AG09309 (cell line): ENCODE measurements at regions not wholly inside any gene's neighbourhood (a gene's known extent, or its start where the extent isn't known, plus 50 kb on each side); places are given as distances from the start of the nearest gene placed in this dataset.

Source experiments
- DNase-seq: peaks from one replicate; pipeline ENCODE4 v3.0.0-alpha.2; 2010; ENCODE audit warnings: low read depth
- H3K4me3 ChIP-seq: 2 replicates; pipeline ENCODE4 v1.5.1; 2011; ENCODE audit warnings: mild to moderate bottlenecking, low read depth, low read length, moderate library complexity; ENCODE audit not compliant: control insufficient read depth
- TF ChIP-seq, protein P1 (sequence below): IDR thresholded peaks from 2 replicates; pipeline ENCODE4 v1.5.1; 2011; ENCODE audit warnings: mild to moderate bottlenecking, low read depth, low read length, inconsistent platforms; ENCODE audit not compliant: insufficient read depth, control insufficient read depth; ENCODE audit errors: missing control alignments

DNA sequence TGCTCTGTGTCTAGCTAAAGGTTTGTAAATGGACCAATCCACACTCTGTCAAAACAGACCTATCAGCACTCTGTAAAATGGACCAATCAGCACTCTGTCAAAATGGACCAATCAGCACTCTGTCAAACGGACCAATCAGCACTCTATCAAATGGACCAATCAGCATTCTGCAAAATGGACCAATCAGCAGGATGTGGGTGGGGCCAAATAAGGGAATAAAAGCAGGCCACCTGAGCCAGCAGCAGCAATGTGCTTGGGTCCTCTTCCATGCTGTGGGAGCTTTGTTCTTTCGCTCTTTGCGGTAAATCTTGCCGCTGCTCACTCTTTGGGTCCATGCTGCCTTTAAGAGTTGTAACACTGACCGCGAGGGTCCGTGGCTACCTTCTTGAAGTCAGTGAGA is 740.5 kb upstream of the POM121L12 start:
- TF ChIP-seq, protein P1, sequence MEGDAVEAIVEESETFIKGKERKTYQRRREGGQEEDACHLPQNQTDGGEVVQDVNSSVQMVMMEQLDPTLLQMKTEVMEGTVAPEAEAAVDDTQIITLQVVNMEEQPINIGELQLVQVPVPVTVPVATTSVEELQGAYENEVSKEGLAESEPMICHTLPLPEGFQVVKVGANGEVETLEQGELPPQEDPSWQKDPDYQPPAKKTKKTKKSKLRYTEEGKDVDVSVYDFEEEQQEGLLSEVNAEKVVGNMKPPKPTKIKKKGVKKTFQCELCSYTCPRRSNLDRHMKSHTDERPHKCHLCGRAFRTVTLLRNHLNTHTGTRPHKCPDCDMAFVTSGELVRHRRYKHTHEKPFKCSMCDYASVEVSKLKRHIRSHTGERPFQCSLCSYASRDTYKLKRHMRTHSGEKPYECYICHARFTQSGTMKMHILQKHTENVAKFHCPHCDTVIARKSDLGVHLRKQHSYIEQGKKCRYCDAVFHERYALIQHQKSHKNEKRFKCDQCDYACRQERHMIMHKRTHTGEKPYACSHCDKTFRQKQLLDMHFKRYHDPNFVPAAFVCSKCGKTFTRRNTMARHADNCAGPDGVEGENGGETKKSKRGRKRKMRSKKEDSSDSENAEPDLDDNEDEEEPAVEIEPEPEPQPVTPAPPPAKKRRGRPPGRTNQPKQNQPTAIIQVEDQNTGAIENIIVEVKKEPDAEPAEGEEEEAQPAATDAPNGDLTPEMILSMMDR, result no peak
- no peak overlapping the region for H3K4me3 ChIP-seq
- no peak for DNase-seq

DNA sequence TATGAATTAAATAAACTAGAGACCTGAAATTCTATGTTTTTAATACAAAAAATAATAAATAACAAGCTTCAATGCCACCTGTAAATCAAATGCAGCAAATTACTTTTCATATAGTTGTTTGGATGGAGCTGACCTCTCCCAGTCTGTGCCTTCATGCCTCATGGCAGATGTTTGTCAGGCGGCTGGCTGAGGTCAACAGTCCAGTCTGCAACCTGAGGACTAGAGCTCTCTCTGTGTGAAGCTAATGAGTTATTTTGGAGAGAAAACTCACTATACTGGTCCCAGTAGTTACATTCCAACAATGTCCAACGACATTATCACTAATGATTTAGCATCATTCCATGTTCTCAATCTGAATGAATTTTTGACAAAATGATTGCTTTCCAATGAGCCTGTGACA is 746.2 kb upstream of the POM121L12 start:
- TF ChIP-seq, protein P1, result no peak
- no peak for DNase-seq
- no peak overlapping the region for H3K4me3 ChIP-seq

DNA sequence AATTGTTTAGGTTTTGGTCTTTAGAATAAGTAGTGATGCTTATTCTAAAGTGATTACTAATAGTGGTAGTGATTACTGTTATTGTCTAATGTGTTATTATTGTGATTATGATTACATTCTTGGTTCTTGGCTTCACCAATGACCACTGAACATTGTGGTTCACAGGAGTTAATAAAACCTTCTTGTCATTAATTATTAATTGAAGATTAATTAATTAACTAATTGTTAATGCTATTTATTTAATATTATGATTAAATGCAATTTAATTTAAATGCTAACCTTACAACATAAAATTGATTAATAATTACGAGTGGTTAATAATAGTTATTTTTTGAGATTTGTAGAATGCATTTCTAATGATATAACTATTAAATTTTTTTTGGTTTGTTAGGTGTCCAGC is 747.7 kb upstream of the POM121L12 start:
- DNase-seq, result no peak
- TF ChIP-seq, protein P1, result no peak
- H3K4me3 ChIP-seq, result no peak overlapping the region

DNA sequence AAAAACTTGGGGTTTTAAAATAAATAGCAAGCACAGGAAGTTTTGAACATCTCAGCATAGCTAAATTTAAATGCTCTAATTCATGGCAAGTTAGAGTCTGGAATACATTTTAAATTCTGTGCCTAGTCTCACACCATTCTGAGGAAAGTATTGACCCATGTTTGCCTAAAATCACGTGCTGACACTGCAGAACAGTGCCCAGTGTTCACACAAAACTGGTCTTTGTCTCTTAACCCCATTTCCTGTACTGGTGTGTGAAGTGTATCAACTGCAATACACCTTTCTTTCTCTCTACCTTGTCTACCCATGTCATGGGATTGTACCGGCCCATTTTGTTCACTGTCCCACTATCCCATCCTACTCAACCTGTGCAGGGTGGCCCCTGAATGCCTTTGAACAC is 749.7 kb upstream of the POM121L12 start:
- no peak overlapping the region for H3K4me3 ChIP-seq
- DNase-seq, result no peak
- TF ChIP-seq, protein P1, result no peak

DNA sequence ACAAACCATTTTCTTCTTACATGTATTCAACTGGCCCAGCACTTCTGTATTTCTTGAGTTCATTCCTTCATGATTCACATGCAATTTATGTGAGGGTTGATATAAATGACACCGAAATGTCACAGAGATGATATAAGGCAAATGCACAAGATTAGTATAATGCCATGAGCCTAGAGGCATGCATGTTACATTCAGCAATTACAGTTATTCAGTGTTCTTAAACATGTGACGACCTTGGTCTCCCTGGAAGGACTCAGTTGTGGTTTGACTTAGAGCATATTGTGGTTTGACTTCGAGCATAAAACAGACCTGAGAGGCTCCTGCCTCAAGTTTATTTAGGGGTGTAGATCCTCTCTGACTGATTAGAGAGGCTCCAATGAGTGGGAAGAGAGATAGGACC is 752.1 kb upstream of the POM121L12 start:
- TF ChIP-seq, protein P1, result no peak
- no peak overlapping the region for H3K4me3 ChIP-seq
- DNase-seq, result no peak

DNA sequence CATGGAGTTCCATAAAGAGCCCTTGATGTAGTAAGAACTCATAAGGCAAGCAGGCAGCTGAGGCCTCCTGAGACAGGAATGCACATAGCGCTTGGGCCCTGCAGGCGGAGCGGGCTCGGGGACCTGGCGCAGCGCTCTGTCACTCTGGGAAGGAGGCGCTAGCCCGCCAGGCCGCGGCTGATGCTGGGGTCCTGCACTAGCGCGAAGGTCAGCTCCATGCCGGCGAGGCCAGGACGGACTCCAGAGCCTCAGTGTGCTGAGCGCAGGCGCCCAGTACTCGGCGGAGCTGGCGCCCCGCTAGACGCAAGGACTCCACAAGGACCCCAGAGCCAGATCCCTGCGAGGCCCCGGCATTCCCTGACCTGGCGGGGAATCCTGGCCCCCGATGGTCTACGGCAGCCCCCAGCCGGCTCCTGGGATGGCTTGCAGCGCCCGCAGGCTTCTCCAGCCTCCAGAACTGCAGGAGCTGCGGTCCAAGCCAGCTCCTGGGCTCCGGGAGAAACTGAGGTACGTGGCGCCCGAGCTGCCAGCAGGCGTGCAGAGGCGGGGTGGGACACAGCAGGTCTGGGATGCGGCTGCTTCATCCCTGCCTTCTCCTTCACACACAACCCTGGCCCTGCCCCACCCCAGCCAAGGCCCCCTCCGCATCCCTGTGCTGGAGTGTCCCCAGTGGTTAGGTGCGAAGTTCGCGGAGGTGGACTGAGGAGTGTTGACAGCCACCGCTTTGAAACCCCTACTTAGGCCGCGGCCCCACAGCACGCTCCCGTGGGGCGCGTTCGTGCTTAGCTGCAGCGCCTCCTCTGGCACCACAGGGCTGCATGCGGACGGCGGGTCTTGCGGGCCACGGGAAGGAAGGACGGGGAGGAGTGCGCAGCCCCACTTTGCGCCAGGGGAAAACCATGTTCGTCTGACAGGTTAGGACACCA is 761.5 kb upstream of the POM121L12 start:
- H3K4me3 ChIP-seq, result no peak overlapping the region
- TF ChIP-seq, protein P1, result no peak
- DNase-seq, result no peak
